Neural cell (in vitro differentiated cells): ENCODE measurements at regions not wholly inside any gene's neighbourhood (a gene's known extent, or its start where the extent isn't known, plus 50 kb on each side); places are given as distances from the start of the nearest gene placed in this dataset.

Experiments
- H2AFZ ChIP-seq: fragments of 200-600, 300-800 bp; sonication (generic), shearing (Covaris generic); 2 replicates; pipeline ENCODE4 v1.6.0; 2014; ENCODE audit warnings: low read depth, mild to moderate bottlenecking, antibody characterized with exemption, low read length, moderate library complexity
- H3F3A ChIP-seq: fragments of 200-600 bp; shearing (Covaris generic); 2 replicates; pipeline ENCODE4 v1.6.1; 2016; ENCODE audit warnings: mild to moderate bottlenecking, moderate library complexity, mixed read lengths, antibody characterized with exemption, low read length; ENCODE audit not compliant: insufficient read depth, poor library complexity, severe bottlenecking
- H3K27ac ChIP-seq: fragments of 200-600, 300-800 bp; sonication (generic), shearing (Covaris generic); 2 replicates; pipeline ENCODE4 v1.5.1; 2014; ENCODE audit warnings: mild to moderate bottlenecking, low read length, moderate library complexity
- H3K27me3 ChIP-seq: fragments of 300-800, 200-600 bp; sonication (generic), shearing (Covaris generic); 2 replicates; pipeline ENCODE4 v1.6.0; 2014; ENCODE audit warnings: mild to moderate bottlenecking, low read depth, low read length, moderate library complexity; ENCODE audit not compliant: insufficient read depth
- H3K36me3 ChIP-seq: fragments of 300-800, 200-600 bp; sonication (generic), shearing (Covaris generic); 2 replicates; pipeline ENCODE4 v1.5.1; 2014; ENCODE audit warnings: mild to moderate bottlenecking, antibody characterized with exemption, low read length, moderate library complexity; ENCODE audit not compliant: insufficient read depth
- H3K4me2 ChIP-seq: fragments of 300-800, 200-600 bp; sonication (generic), shearing (Covaris generic); 2 replicates; pipeline ENCODE4 v1.6.0; 2014; ENCODE audit warnings: mild to moderate bottlenecking, low read length
- H3K4me3 ChIP-seq: fragments of 300-800, 200-600 bp; sonication (generic), shearing (Covaris generic); 2 replicates; pipeline ENCODE4 v1.5.1; 2014; ENCODE audit warnings: mild to moderate bottlenecking, low read length, moderate library complexity
- H3K79me2 ChIP-seq: fragments of 200-600 bp; shearing (Covaris generic); replicated peaks from 2 replicates; pipeline ENCODE4 v1.6.0; 2014; ENCODE audit warnings: mild to moderate bottlenecking, low read length, moderate library complexity; ENCODE audit not compliant: insufficient read depth
- H3K9ac ChIP-seq: fragments of 300-800, 200-600 bp; sonication (generic), shearing (Covaris generic); 2 replicates; pipeline ENCODE4 v1.6.1; 2016; ENCODE audit warnings: mild to moderate bottlenecking, low read length, mixed read lengths
- H3K9me2 ChIP-seq: fragments of 200-600 bp; shearing (Covaris generic); 2 replicates; pipeline ENCODE4 v1.6.1; 2016; ENCODE audit warnings: mild to moderate bottlenecking, low read length, mixed read lengths; ENCODE audit not compliant: insufficient read depth
- H3K9me3 ChIP-seq: fragments of 200-600, 300-800 bp; sonication (generic), shearing (Covaris generic); 2 replicates; pipeline ENCODE4 v1.6.1; 2016; ENCODE audit warnings: mild to moderate bottlenecking, mixed run types, low read length, moderate library complexity, mixed read lengths
- H4K20me1 ChIP-seq: fragments of 200-600 bp; shearing (Covaris generic); 2 replicates; pipeline ENCODE4 v1.6.1; 2016; ENCODE audit warnings: mild to moderate bottlenecking, mixed run types; ENCODE audit not compliant: insufficient read depth
- CTCF ChIP-seq: fragments of 450-650 bp; IDR thresholded peaks from 2 replicates; pipeline ENCODE4 v1.5.1; 2014; ENCODE audit warnings: antibody characterized with exemption, mild to moderate bottlenecking, moderate library complexity; ENCODE audit not compliant: poor library complexity, severe bottlenecking
- EP300 ChIP-seq: fragments of 450-650 bp; conservative IDR thresholded peaks from 2 replicates; pipeline ENCODE4 v1.6.1; 2014; ENCODE audit warnings: antibody characterized with exemption, mild to moderate bottlenecking, moderate library complexity; ENCODE audit not compliant: poor library complexity, severe bottlenecking
- EZH2 ChIP-seq: fragments of 200-600, 300-800 bp; shearing (Covaris generic), sonication (generic); IDR thresholded peaks from 2 replicates; pipeline ENCODE4 v1.6.1; 2014; ENCODE audit warnings: antibody characterized with exemption, low read length, borderline replicate concordance, mild to moderate bottlenecking; ENCODE audit not compliant: insufficient read depth, poor library complexity, severe bottlenecking
- MXI1 ChIP-seq: fragments of 450-650 bp; conservative IDR thresholded peaks from 2 replicates; pipeline ENCODE4 v1.6.1; 2014; ENCODE audit warnings: antibody characterized with exemption, mild to moderate bottlenecking; ENCODE audit not compliant: poor library complexity, severe bottlenecking
- POLR2AphosphoS5 ChIP-seq: IDR thresholded peaks from 2 replicates; pipeline ENCODE4 v1.6.1; 2012
- RAD21 ChIP-seq: fragments of 450-650 bp; conservative IDR thresholded peaks from 2 replicates; pipeline ENCODE4 v1.6.1; 2014; ENCODE audit warnings: antibody characterized with exemption, mild to moderate bottlenecking, moderate library complexity
- REST ChIP-seq: IDR thresholded peaks from 2 replicates; pipeline ENCODE4 v1.6.1; 2012; ENCODE audit warnings: borderline replicate concordance
- SMC3 ChIP-seq: fragments of 450-650 bp; conservative IDR thresholded peaks from 2 replicates; pipeline ENCODE4 v1.6.1; 2014; ENCODE audit warnings: antibody characterized with exemption, mild to moderate bottlenecking, moderate library complexity; ENCODE audit not compliant: poor library complexity
- TAF1 ChIP-seq: IDR thresholded peaks from 2 replicates; pipeline ENCODE4 v1.6.1; 2012; ENCODE audit warnings: low read depth

GRCh38 chr9:71583792-71584191 is 184.5 kb downstream of the CEMIP2 start:
- Histone ChIP-seq H3K4me3 (no peak overlapping the region), H3K9me3 (no peaks in the 10 kb centered on the region), H2AFZ (no peak overlapping the region), H3K27me3 (no peaks in the 10 kb centered on the region), H3K27ac (no peak overlapping the region), H3K79me2 (no peaks in the 10 kb centered on the region), H3F3A (no peaks in the 10 kb centered on the region), H4K20me1 (no peaks in the 10 kb centered on the region), H3K4me2 (no peak overlapping the region), H3K36me3 (no peaks in the 10 kb centered on the region), H3K9ac (no peak overlapping the region), H3K9me2 (no peaks in the 10 kb centered on the region)
- TF ChIP-seq REST (no peak), MXI1 (no peak), POLR2AphosphoS5 (no peak), TAF1 (no peak)

DNA sequence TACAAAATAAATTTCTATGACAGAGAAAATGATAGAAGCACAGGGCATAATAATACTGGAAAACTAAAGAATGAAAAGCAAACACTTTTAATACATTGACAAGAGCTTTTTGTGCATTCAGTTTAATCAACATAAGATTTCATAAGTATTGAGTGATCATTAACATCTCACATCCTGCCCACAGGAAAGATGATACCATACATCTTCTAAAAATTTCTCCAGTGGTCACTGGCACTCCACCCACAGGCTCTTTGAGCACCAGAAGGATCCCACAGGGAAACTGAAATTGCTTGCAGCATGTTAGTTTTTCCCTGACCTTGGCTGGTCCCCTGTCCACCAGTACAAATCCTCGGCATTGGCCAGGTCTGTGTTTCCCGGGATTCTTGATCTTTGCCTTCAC is 186.0 kb downstream of the CEMIP2 start:
- no peaks in the 10 kb centered on the region for H3K9me3 ChIP-seq
- H3K4me3 ChIP-seq: no peak overlapping the region

More for the DNA sequence above, 186.0 kb downstream of the CEMIP2 start:
- Histone ChIP-seq H3K9ac (no peak overlapping the region), H3K27me3 (no peaks in the 10 kb centered on the region), H3K27ac (no peak overlapping the region), H2AFZ (no peak overlapping the region), H3K9me2 (no peaks in the 10 kb centered on the region), H3K4me2 (no peak overlapping the region), H3K79me2 (no peaks in the 10 kb centered on the region), H4K20me1 (no peaks in the 10 kb centered on the region), H3F3A (no peaks in the 10 kb centered on the region), H3K36me3 (no peaks in the 10 kb centered on the region)
- TF ChIP-seq MXI1 (no peak), EP300 (no peak), TAF1 (no peak), CTCF (no peak), RAD21 (no peak), REST (no peak), SMC3 (no peak), EZH2 (no peak), POLR2AphosphoS5 (no peak)
